ACHN (cell line): ENCODE measurements at regions not wholly inside any gene's neighbourhood (a gene's known extent, or its start where the extent isn't known, plus 50 kb on each side); places are given as distances from the start of the nearest gene placed in this dataset.
A peak's percentile ranks its signal among the peaks of the same experiment; 100 is the strongest.
"Not testable (repeated sequence)": the region's sequence is repeated elsewhere in the genome, so short reads cannot be mapped to it uniquely, and the experiment has no call there.

Experiments used
- DNase-seq: peaks from one replicate; pipeline ENCODE4 v3.0.0-alpha.2; 2015
- in situ Hi-C: cut with HindIII; loops from 2 replicates; pipeline ENCODE4 v1.10.0; 2017; ENCODE audit warnings: low sequenced_read_pairs, low pct_ligation_motif_present, low pct_unique_long_range_greater_than_20kb

- in situ Hi-C loops = no loop called here
- DNase-seq = no peak
These were observed 76.6 kb upstream of the CCND2 start for GRCh38 chr12:4196805-4197420.

GRCh38 chr12:4194668-4195067 lies 78.9 kb upstream of the CCND2 start:
- DNase-seq = no peak
- in situ Hi-C loops = no loop called here

GRCh38 chr12:4193821-4194220 lies 79.7 kb upstream of the CCND2 start:
- DNase-seq = no peak

GRCh38 chr12:4191642-4192041 lies 81.9 kb upstream of the CCND2 start:
- peak; percentile 33 for DNase-seq
- in situ Hi-C loops = no loop called here

More at GRCh38 chr12:4193821-4194220, 79.7 kb upstream of the CCND2 start:
- in situ Hi-C loops = no loop called here

- DNase-seq = peak; percentile 62
- in situ Hi-C loops = no loop called here
These were observed 82.4 kb upstream of the CCND2 start for GRCh38 chr12:4191149-4191548.

GRCh38 chr12:4190366-4191063 lies 83.0 kb upstream of the CCND2 start:
- no peak for DNase-seq
- in situ Hi-C loops = no loop called here

- DNase-seq = no peak
- in situ Hi-C loops = no loop called here
These were observed 83.8 kb upstream of the CCND2 start for GRCh38 chr12:4189721-4190120.

GRCh38 chr12:4187916-4188315 lies 85.6 kb upstream of the CCND2 start:
- no peak for DNase-seq
- in situ Hi-C loops = no loop called here

GRCh38 chr12:4187315-4187714 lies 86.2 kb upstream of the CCND2 start:
- DNase-seq, in situ Hi-C loops: not testable (repeated sequence)

- in situ Hi-C loops = no loop called here
- DNase-seq = no peak
These were observed 95.0 kb upstream of the CCND2 start for GRCh38 chr12:4178424-4179170.

- in situ Hi-C loops = no loop called here
- no peak for DNase-seq
These were observed 96.3 kb upstream of the CCND2 start for GRCh38 chr12:4177262-4177661.

GRCh38 chr12:4176168-4176567 lies 97.4 kb upstream of the CCND2 start:
- in situ Hi-C loops = no loop called here
- DNase-seq = no peak

- in situ Hi-C loops = no loop called here
These were observed 99.1 kb upstream of the CCND2 start for GRCh38 chr12:4174417-4174816.

GRCh38 chr12:4172999-4173398 lies 100.6 kb upstream of the CCND2 start:
- no peak for DNase-seq
- in situ Hi-C loops = no loop called here

More at GRCh38 chr12:4174417-4174816, 99.1 kb upstream of the CCND2 start:
- no peak for DNase-seq

GRCh38 chr12:4171742-4172141 lies 101.8 kb upstream of the CCND2 start:
- no peak for DNase-seq
- in situ Hi-C loops = no loop called here

- no peak for DNase-seq
- in situ Hi-C loops = no loop called here
These were observed 103.6 kb upstream of the CCND2 start for GRCh38 chr12:4169959-4170358.

- DNase-seq = no peak
- in situ Hi-C loops = no loop called here
These were observed 104.0 kb upstream of the CCND2 start for GRCh38 chr12:4169531-4169930.

GRCh38 chr12:4168036-4168435 lies 105.5 kb upstream of the CCND2 start:
- in situ Hi-C loops = no loop called here
- DNase-seq = no peak
